PC-3 (cell line): ENCODE measurements at regions not wholly inside any gene's neighbourhood (a gene's known extent, or its start where the extent isn't known, plus 50 kb on each side); places are given as distances from the start of the nearest gene placed in this dataset.

Experiments used
- EZH2 ChIP-seq: fragments of 300-600 bp; sonication (generic); IDR thresholded peaks from one replicate; pipeline ENCODE4 v1.6.1; 2017; ENCODE audit warnings: antibody characterized with exemption, mild to moderate bottlenecking, low read length; ENCODE audit not compliant: unreplicated experiment
- EZH2phosphoT487 ChIP-seq: fragments of 300-600 bp; sonication (generic); IDR thresholded peaks from 2 replicates; pipeline ENCODE4 v1.6.1; 2018; ENCODE audit warnings: mild to moderate bottlenecking, antibody characterized with exemption, low read length, borderline replicate concordance
- TF ChIP-seq, protein P1 (sequence below): fragments of 300-600 bp; sonication (generic); conservative IDR thresholded peaks from 2 replicates; pipeline ENCODE4 v1.5.1; 2017; ENCODE audit warnings: antibody characterized with exemption, low read depth, mild to moderate bottlenecking, low read length

DNA sequence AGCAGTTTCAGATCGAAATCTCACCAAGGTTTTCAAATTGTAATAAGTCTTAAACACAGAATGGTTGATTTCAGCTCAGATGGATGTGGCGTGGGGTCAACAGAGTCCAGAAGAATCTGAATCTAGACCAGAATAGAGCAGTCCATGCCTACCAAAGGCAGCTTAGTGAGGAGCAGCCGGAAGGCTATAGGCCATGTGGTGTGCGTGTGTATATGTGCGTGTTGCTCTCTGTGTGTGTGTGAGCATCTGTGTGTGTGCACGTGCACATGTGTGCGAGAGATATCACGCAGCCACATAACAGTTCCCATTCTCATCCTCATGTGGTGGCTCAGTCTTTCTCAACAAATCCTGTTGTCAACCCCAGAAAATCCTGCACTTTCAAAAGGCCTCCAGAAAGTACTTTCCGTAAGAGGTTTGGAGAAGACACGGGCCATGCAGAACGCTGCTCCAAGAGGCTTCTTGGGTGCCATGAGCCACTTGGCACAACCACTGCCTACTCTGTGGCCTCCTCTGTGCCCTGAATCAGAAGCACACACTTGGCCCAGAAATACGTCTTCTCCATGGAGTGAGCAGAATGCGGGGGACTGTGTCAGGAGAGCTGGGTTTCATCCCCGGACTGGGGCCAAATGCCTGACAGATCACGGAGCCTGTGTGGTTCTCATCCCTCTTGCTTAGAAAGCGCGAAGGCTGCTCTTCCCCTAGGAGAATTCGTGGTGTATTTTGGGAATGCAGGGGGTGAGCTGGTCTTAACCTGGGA, 67.3 kb downstream of the ACKR3 start:
- TF ChIP-seq, protein P1, sequence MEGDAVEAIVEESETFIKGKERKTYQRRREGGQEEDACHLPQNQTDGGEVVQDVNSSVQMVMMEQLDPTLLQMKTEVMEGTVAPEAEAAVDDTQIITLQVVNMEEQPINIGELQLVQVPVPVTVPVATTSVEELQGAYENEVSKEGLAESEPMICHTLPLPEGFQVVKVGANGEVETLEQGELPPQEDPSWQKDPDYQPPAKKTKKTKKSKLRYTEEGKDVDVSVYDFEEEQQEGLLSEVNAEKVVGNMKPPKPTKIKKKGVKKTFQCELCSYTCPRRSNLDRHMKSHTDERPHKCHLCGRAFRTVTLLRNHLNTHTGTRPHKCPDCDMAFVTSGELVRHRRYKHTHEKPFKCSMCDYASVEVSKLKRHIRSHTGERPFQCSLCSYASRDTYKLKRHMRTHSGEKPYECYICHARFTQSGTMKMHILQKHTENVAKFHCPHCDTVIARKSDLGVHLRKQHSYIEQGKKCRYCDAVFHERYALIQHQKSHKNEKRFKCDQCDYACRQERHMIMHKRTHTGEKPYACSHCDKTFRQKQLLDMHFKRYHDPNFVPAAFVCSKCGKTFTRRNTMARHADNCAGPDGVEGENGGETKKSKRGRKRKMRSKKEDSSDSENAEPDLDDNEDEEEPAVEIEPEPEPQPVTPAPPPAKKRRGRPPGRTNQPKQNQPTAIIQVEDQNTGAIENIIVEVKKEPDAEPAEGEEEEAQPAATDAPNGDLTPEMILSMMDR, result no peak
- TF ChIP-seq EZH2 (no peak), EZH2phosphoT487 (no peak)
